GM18870 (cell line): ENCODE measurements at regions not wholly inside any gene's neighbourhood (a gene's known extent, or its start where the extent isn't known, plus 50 kb on each side); places are given as distances from the start of the nearest gene placed in this dataset.

Source experiments
- ATAC-seq: cut with Tn5 transposase; IDR thresholded peaks from one replicate; pipeline ENCODE4 v1.9.1; 2021; ENCODE audit warnings: moderate library complexity; ENCODE audit not compliant: unreplicated experiment

DNA sequence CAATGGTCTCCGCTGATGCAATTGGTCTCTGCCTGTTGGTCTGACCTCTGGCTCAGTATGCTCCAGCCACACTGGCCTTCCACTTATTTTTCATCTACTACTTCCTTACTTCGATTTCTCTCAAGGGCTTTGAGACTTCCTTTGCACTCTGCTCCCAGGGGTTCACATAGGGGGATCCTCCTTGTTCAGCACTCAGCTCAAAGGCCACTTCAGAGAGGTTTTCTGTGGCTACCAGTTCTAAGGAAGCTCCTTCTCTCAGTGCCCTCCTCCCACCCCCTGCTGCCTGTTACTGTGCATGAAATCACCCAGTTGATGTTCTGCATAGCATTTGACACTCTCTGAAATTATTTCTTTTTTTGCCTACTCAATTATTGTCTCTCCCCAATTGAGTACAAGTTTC is 476.4 kb downstream of the HS3ST3B1 start:
- ATAC-seq, result no peak

DNA sequence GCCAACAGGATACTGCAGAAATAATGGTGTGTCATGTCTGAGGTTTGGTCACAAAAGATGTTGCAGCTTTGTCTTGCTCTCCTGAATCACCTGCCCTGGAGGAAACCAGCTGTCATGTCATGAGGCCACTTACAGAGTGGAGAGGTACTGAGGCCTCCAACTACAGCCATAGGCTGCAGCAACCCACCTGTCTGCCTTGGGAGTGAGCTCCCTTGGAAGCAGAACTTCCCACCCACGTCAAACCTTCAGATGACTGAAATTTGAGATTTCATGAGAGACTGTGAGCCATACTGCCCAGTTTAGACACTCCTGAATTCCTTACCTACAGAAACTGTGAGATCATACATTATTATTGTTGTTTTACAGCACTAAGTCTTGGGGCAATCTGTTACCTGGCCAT is 475.9 kb downstream of the HS3ST3B1 start:
- ATAC-seq, result no peak

GRCh38 chr17:14775731-14776492 is 475.0 kb downstream of the HS3ST3B1 start:
- no peak for ATAC-seq

DNA sequence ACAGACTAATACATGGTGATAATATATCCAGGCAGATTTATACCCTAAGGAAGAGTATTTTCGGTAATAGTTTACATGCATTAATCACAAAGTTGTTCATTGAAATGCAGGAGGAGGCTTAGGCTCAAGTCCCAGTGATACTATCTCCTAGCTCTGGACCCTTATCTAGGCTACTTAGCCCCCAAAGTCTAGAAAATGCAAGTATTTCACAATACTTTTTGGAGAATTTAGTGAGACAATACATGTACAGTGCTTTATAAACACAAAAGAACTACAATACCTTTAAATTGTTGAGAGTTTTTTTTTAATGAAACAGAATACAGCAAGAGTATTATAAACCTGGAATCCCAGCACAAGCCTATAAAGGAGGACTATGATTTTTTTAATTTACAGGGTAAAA is 473.9 kb downstream of the HS3ST3B1 start:
- no peak for ATAC-seq

- ATAC-seq, result no peak
Measured at GRCh38 chr17:14772776-14773175, 471.9 kb downstream of the HS3ST3B1 start.

- no peak for ATAC-seq
Measured at GRCh38 chr17:14771543-14771942, 470.7 kb downstream of the HS3ST3B1 start.

DNA sequence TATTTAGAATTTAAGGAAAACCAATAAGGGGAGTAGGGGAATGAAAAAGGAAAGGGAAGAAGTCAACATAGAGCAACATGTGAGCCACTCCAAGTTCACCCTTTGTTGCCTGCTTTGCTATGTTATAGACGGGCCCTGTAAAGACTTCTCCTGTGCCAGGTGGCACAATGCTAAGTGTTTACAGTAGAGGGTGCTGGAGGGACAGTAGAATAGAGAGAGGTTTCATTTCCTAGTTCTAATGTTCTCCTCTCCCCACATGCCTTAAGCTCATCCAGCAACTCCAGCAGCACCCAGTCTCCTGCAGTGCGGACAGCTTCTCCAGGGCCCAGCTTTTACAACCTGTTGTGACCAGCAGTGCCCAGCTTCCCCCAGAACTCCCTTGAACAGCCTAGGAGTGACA is 468.0 kb downstream of the HS3ST3B1 start:
- no peak for ATAC-seq

- ATAC-seq, result no peak
Measured at GRCh38 chr17:14762736-14763479, 462.0 kb downstream of the HS3ST3B1 start.

DNA sequence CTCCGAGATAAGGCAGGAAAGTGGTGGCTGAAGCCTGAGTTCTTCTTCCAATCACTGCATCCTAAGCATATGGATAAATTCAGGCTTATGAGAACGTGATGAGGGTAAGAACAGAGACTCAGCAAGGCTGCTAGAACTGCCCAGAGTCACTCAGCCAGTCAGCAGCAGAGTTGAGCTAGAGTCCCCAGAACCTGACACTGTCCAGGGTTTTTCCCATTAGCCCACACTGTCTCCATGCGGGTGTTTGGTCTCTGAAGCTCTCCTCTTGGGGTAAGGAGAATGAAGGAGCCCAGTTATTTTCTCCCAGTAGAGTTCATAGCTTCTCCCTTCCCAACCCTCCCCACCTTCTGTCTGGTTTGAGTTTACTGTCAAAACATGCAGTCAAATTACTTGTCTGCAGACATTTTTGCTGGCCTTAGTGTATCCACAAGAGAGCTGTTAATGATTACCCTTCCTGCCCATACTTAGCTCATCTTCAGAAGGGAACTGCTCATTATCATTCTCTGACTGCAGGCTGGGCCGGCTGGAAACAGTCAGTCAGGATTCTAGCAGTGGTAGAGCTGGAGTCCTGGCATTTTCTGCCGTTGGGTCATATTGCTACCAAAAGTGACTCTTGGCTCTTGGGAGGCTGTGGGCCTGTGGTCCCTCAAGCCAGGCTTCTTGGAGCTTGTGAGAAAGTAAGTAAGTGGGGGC is 460.0 kb downstream of the HS3ST3B1 start:
- peak; percentile 63 for ATAC-seq

DNA sequence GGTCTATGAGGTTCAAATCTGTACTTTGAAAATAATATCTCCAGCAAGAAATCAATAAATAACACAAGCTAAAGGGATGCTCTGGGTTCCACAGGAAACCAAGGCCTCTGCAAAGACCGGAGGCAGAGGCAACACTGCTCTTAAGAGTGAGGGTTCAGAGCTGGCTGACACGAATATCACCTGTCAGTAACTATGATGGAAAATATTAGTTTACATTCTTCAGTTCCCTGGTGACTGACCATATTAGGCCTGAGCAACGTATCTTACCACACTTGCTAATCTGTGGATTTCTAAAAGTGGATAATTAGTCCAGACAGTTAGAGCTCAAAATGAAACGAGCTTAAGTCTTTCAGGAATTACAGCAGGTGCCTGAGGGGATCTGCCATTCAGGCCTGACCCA is 459.3 kb downstream of the HS3ST3B1 start:
- ATAC-seq, result peak; percentile 46

DNA sequence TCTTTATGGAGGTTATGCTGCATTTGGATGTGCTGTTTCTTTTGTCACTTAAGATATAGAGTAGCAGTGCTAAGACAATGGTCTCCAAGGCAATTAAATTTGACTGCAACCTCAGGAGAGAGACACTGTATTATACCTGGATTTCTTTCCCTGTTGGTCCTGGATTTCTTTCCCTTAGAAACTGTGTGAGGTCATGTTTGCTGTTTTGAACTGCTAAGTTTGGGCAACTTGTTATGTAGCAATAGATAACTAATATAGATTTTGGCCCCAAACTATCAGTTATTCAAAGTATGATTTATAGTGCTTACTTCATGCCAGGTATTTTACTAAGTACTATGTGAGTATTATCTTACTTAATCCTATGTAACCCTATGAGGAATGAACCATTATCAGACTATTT is 458.4 kb downstream of the HS3ST3B1 start:
- no peak for ATAC-seq

DNA sequence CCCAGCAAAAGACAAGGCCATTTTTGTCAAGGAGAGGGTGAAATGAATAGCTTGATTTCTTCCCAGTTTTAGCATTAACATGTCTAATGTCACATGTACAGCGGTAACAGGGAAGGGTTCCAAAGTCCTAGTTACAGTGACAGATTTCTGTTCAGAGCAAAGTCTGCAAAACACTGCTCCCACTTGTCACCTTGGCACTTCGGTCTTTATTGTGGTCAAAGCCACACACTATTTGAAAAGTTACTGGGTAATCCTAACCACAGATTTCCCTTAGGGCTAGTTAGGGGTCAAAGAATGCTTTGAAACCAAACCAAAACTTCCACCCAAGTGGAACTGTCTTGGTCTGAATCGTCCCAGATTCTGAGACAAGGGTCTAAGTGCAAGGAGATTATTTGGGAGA is 455.6 kb downstream of the HS3ST3B1 start:
- no peak for ATAC-seq

GRCh38 chr17:14755002-14755401 is 454.1 kb downstream of the HS3ST3B1 start:
- ATAC-seq, result no peak

- ATAC-seq, result no peak
Measured at GRCh38 chr17:14753383-14753782, 452.5 kb downstream of the HS3ST3B1 start.

DNA sequence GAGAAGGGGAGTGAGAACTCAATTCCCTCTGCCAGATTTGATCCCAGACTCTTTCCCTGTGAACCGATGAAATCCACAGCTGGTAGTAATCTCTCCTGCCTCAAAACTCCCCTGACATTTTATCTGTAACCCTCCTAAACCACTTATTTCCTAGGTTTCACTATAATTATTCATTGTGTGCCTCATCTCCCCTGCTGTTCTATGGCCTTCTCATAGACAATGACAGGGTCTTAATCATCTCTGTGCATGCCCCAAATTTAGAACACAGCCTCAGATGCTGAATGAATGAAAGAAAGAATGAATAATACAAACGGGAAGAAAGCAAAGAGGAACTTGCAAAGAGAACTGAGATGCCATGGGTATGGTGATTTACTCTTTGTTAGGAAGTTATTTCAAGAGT is 451.1 kb downstream of the HS3ST3B1 start:
- no peak for ATAC-seq

GRCh38 chr17:14750866-14751265 is 450.0 kb downstream of the HS3ST3B1 start:
- no peak for ATAC-seq

DNA sequence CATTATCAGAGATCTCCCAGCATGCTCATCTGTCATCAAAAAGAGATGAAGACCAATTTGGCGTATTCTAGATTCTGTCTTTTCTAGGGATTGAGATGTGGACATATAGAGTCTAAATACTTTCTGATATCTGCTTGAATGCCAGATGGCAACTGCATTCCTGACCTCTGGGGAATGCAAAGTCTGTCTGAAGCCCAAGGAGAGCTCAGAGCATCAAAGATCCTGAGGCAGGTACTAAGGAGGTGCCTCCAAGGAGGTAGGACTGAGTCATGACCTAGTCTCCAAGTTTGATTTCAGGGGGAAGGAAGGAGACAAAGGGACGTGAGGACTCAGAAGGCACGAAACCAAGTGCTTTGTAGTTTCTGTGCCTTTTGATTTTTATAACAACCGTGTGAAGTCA is 448.4 kb downstream of the HS3ST3B1 start:
- ATAC-seq, result no peak

DNA sequence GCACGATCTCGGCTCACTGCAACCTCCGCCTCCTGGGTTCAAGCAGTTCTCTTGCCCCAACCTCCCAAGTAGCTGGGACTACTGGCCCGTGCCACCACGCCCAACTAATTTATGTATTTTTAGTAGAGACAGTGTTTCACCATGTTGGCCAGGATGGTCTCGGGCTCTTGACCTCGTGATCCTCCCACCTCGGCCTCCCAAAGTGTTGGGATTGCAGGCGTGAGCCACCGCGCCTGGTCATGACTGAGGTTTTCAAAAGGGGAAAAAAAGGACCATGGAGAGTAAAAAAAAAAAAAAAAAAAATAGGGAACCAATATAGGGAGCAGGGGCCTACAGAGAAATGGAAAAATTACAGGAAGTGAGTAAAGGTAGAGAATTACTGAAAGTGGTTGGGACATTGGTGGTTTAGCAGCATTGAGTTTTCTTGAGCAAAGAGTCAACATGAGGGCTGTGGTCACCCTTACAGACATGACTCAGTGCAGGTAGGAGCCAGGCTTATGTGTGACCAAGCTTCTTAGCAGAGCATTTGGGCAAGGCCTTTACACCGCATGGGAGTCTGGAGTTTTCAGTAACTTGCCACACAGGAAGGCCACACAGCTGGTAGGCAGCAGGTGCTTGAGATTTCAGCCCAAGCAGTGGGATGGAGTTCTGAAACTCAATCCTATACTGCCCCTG is 447.3 kb downstream of the HS3ST3B1 start:
- ATAC-seq, result peak; percentile 80

GRCh38 chr17:14747603-14747950 is 446.7 kb downstream of the HS3ST3B1 start:
- no peak for ATAC-seq

- ATAC-seq, result no peak
Measured at GRCh38 chr17:14746822-14747602, 446.1 kb downstream of the HS3ST3B1 start.

GRCh38 chr17:14745541-14745940 is 444.7 kb downstream of the HS3ST3B1 start:
- no peak for ATAC-seq
